HepG2 (cell line): ENCODE measurements at regions not wholly inside any gene's neighbourhood (a gene's known extent, or its start where the extent isn't known, plus 50 kb on each side); places are given as distances from the start of the nearest gene placed in this dataset.

ENCODE experiments used
- ATAC-seq: fragments of 200-7000 bp; cut with Tn5 transposase; 3 replicates; pipeline ENCODE4 v1.9.1; 2020; ENCODE audit warnings: mild to moderate bottlenecking, moderate library complexity
- BruUV-seq: library from RNA; stranded (reverse); fragments of 400-500 nt; replicated peaks from 2 replicates; lab custom pipeline; 2021; lab: Mats Ljungman, UMichigan
- CTCF ChIA-PET: fragments of 300-600 bp; formaldehyde crosslinking; extraction: SDS; loops from one replicate; lab custom pipeline; 2021; ENCODE audit warnings: low total read pairs, inconsistent platforms, low intra/inter-chr PET ratio; lab: Yijun Ruan, JAX
- POLR2A ChIA-PET: fragments of 350-600 bp; sonication (Branson Sonifier 250); formaldehyde crosslinking; loops from one replicate; lab custom pipeline; 2020; ENCODE audit warnings: antibody characterized with exemption, inconsistent platforms; lab: Yijun Ruan, JAX
- DNase-seq: peaks from one replicate; pipeline ENCODE4 v3.0.0-alpha.2; 2015; ENCODE audit warnings: low spot score
- FAIRE-seq: peaks from 3 replicates; lab custom pipeline; 2011; peaks lifted over from hg19 to GRCh38; lab: Jason Lieb, UNC
- H2AFZ ChIP-seq: one replicate; pipeline ENCODE4 v1.6.1; 2011; ENCODE audit warnings: low read length, inconsistent platforms
- H3K27ac ChIP-seq: fragments of 300-600 bp; 3 replicates; pipeline ENCODE4 v1.8.0; 2011; ENCODE audit warnings: mixed run types, mild to moderate bottlenecking, mixed read lengths, low read length, inconsistent platforms; ENCODE audit not compliant: insufficient read depth; ENCODE audit errors: extremely low read length
- H3K27me3 ChIP-seq, 2 experiments: fragments of 200-600 bp in 1 of 2; 2 replicates in 1 of 2; 3 replicates in 1 of 2; pipeline versions ENCODE4 v1.6.0 to v1.8.0; 2011; ENCODE audit warnings: low read length in 2 of 2, mild to moderate bottlenecking in 2 of 2, moderate library complexity in 2 of 2, inconsistent platforms in 1 of 2; ENCODE audit not compliant: insufficient read depth in 2 of 2, control insufficient read depth in 1 of 2
- H3K36me3 ChIP-seq, 2 experiments: fragments of 200-600 bp in 1 of 2; replicated peaks in 1 of 2; 2 replicates in 1 of 2; 3 replicates in 1 of 2; pipeline versions ENCODE4 v1.5.1 to v1.8.0; 2011; ENCODE audit warnings: low read length in 2 of 2, inconsistent platforms in 1 of 2; ENCODE audit not compliant: insufficient read depth in 2 of 2, control insufficient read depth in 1 of 2
- H3K4me1 ChIP-seq: 2 replicates; pipeline ENCODE4 v1.5.1; 2012; ENCODE audit warnings: low read length, inconsistent platforms; ENCODE audit not compliant: insufficient read depth
- H3K4me2 ChIP-seq: 2 replicates; pipeline ENCODE4 v1.6.0; 2011; ENCODE audit warnings: low read depth, low read length, inconsistent platforms
- H3K4me3 ChIP-seq, 3 experiments: fragments of 200-600 bp in 1 of 3; sonication (generic), shearing (Covaris generic) in 1 of 3; replicated peaks in 1 of 3; 2 replicates each; pipeline ENCODE4 v1.5.1; 2011 to 2016; ENCODE audit warnings: low read length in 3 of 3, inconsistent platforms in 2 of 3, low read depth in 2 of 3, mild to moderate bottlenecking in 2 of 3, control low read depth in 1 of 3, mixed read lengths in 1 of 3; ENCODE audit not compliant: insufficient read depth in 1 of 3
- H3K79me2 ChIP-seq: one replicate; pipeline ENCODE4 v1.6.1; 2011; ENCODE audit warnings: low read length, inconsistent platforms; ENCODE audit not compliant: insufficient read depth
- H3K9ac ChIP-seq: 2 replicates; pipeline ENCODE4 v1.6.0; 2011; ENCODE audit warnings: mild to moderate bottlenecking, low read depth, low read length, inconsistent platforms; ENCODE audit not compliant: insufficient read depth
- H3K9me3 ChIP-seq: 2 replicates; pipeline ENCODE4 v1.5.1; 2012; ENCODE audit warnings: mild to moderate bottlenecking, low read length
- H4K20me1 ChIP-seq: 2 replicates; pipeline ENCODE4 v1.6.0; 2011; ENCODE audit warnings: inconsistent platforms, mild to moderate bottlenecking, low read length, moderate library complexity; ENCODE audit not compliant: insufficient read depth
- CC2D1A ChIP-seq: sonication (generic); formaldehyde crosslinking; IDR thresholded peaks from 2 replicates; pipeline ENCODE4 v1.8.1; 2023; ENCODE audit warnings: mild to moderate bottlenecking, missing genetic modification reagents
- FOXP1 ChIP-seq, 2 experiments: fragments of 450-650 bp in 1 of 2; IDR thresholded peaks; 2 replicates each; pipeline ENCODE4 v1.6.1; 2017 to 2018; ENCODE audit warnings: antibody characterized with exemption in 1 of 2
- HDAC1 ChIP-seq: sonication (generic); formaldehyde crosslinking; IDR thresholded peaks from 2 replicates; pipeline ENCODE4 v1.5.1; 2020; ENCODE audit warnings: mild to moderate bottlenecking, missing genetic modification reagents
- HMG20B ChIP-seq: conservative IDR thresholded peaks from 2 replicates; pipeline ENCODE4 v1.6.1; 2016; ENCODE audit warnings: missing genetic modification reagents, missing compliant biosample characterization
- MATR3 ChIP-seq: sonication (generic); formaldehyde crosslinking; IDR thresholded peaks from 2 replicates; pipeline ENCODE4 v1.4.0; 2020; ENCODE audit warnings: missing genetic modification reagents
- MED13 ChIP-seq: sonication (generic); formaldehyde crosslinking; IDR thresholded peaks from 2 replicates; pipeline ENCODE4 v1.5.0; 2020; ENCODE audit warnings: missing genetic modification reagents
- MXD4 ChIP-seq: IDR thresholded peaks from 2 replicates; pipeline ENCODE4 v1.6.1; 2016; ENCODE audit warnings: mild to moderate bottlenecking, missing biosample characterization, missing genetic modification reagents
- PAX8 ChIP-seq: sonication (generic); formaldehyde crosslinking; IDR thresholded peaks from 2 replicates; pipeline ENCODE4 v1.8.0; 2022; ENCODE audit warnings: mild to moderate bottlenecking, missing genetic modification reagents, borderline replicate concordance
- RXRB ChIP-seq: IDR thresholded peaks from 2 replicates; pipeline ENCODE4 v1.6.1; 2016; ENCODE audit warnings: borderline replicate concordance, missing genetic modification reagents, missing compliant biosample characterization
- TBL1XR1 ChIP-seq: fragments of 150-350 bp; IDR thresholded peaks from 2 replicates; pipeline ENCODE4 v1.6.1; 2014; ENCODE audit warnings: borderline replicate concordance, low read length; ENCODE audit not compliant: partially characterized antibody
- ZFY ChIP-seq: sonication (generic); formaldehyde crosslinking; IDR thresholded peaks from 2 replicates; pipeline ENCODE4 v1.4.0; 2020; ENCODE audit warnings: missing genetic modification reagents
- ZNF335 ChIP-seq: sonication (generic); formaldehyde crosslinking; IDR thresholded peaks from 2 replicates; pipeline ENCODE4 v1.4.0; 2020; ENCODE audit warnings: missing genetic modification reagents
- ZNF839 ChIP-seq: sonication (generic); formaldehyde crosslinking; IDR thresholded peaks from 2 replicates; pipeline ENCODE4 v1.4.0; 2020; ENCODE audit warnings: missing genetic modification reagents, mild to moderate bottlenecking, borderline replicate concordance
- WGBS: methylation state at CpG from one replicate; pipeline ENCODE4 v1.1.6; 2017; ENCODE audit warnings: low lambda C conversion rate; 5-methylcytosine and 5-hydroxymethylcytosine counted together
- in situ Hi-C: cut with HindIII; loops from 2 replicates; pipeline ENCODE4 v1.10.0; 2017; ENCODE audit warnings: low pct_unique_long_range_greater_than_20kb; ENCODE audit not compliant: extremely low pct_ligation_motif_present
- intact Hi-C: fragments of 100-400 bp; cut with micrococcal nuclease; formaldehyde crosslinking; loops from one replicate; pipeline ENCODE4 v1.10.0; 2022; ENCODE audit not compliant: unreplicated experiment
- TF ChIP-seq, protein P1 (sequence below): sonication (generic); formaldehyde crosslinking; IDR thresholded peaks from 2 replicates; pipeline ENCODE4 v1.4.0; 2020; ENCODE audit warnings: missing genetic modification reagents
- TF ChIP-seq, protein P2 (sequence below): sonication (generic); formaldehyde crosslinking; IDR thresholded peaks from 2 replicates; pipeline ENCODE4 v1.4.0; 2020; ENCODE audit warnings: missing genetic modification reagents, borderline replicate concordance

DNA sequence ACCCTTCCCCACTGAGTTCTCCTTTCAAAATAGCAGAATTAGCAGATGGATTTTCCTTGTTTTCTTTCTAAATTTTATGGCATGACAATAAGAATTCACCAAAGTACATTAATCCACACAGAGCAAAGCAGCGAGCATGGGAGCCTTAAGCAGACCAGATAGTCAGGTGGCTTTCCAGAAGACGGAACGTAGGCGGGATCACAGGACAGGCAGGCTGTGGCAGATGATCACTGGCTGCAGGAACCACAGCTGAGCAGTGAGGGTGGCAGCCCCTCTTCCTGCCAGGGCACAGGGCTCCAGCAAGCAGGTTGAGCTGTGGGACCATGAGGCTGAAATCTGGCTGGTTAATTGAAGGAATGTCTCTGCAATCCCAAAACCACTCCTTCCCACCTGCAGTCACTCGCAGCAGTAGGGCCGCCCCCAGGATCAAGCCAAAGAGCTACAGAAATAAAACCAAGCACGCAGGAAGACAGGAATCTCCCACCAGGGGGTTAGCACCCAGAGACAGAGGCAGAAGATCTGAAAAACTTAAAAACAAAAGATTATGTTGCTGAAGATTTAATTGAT is 259.9 kb downstream of the EIPR1 start:
- H3K9ac ChIP-seq: no peak overlapping the region
- BruUV-seq: no TSS peak
- H2AFZ ChIP-seq: no peak overlapping the region
- H3K27me3 ChIP-seq: no peaks in the 10 kb centered on the region
- no peak overlapping the region for H3K4me3 ChIP-seq
- intact Hi-C loops: no loop called here
- no peaks in the 10 kb centered on the region for H3K79me2 ChIP-seq
- H3K9me3 ChIP-seq: no peaks in the 10 kb centered on the region
- H3K4me2 ChIP-seq: no peak overlapping the region
- WGBS: 80% methylated on average over 7 of the region's 7 CpGs
- H3K4me1 ChIP-seq: no peaks in the 10 kb centered on the region
- H3K36me3 ChIP-seq: no peaks in the 10 kb centered on the region
- ATAC-seq: no peak
- ChIA-PET CTCF (no interaction called here), POLR2A (no interaction called here)
- no peak for FAIRE-seq
- no peak for TF ChIP-seq RXRB (CRISPR knock-in tag)
- TF ChIP-seq ZFY (CRISPR knock-in tag): no peak
- TF ChIP-seq, protein P1, sequence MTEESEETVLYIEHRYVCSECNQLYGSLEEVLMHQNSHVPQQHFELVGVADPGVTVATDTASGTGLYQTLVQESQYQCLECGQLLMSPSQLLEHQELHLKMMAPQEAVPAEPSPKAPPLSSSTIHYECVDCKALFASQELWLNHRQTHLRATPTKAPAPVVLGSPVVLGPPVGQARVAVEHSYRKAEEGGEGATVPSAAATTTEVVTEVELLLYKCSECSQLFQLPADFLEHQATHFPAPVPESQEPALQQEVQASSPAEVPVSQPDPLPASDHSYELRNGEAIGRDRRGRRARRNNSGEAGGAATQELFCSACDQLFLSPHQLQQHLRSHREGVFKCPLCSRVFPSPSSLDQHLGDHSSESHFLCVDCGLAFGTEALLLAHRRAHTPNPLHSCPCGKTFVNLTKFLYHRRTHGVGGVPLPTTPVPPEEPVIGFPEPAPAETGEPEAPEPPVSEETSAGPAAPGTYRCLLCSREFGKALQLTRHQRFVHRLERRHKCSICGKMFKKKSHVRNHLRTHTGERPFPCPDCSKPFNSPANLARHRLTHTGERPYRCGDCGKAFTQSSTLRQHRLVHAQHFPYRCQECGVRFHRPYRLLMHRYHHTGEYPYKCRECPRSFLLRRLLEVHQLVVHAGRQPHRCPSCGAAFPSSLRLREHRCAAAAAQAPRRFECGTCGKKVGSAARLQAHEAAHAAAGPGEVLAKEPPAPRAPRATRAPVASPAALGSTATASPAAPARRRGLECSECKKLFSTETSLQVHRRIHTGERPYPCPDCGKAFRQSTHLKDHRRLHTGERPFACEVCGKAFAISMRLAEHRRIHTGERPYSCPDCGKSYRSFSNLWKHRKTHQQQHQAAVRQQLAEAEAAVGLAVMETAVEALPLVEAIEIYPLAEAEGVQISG (CRISPR knock-in tag): no peak
- TF ChIP-seq, protein P2, sequence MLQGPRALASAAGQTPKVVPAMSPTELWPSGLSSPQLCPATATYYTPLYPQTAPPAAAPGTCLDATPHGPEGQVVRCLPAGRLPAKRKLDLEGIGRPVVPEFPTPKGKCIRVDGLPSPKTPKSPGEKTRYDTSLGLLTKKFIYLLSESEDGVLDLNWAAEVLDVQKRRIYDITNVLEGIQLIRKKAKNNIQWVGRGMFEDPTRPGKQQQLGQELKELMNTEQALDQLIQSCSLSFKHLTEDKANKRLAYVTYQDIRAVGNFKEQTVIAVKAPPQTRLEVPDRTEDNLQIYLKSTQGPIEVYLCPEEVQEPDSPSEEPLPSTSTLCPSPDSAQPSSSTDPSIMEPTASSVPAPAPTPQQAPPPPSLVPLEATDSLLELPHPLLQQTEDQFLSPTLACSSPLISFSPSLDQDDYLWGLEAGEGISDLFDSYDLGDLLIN: no peak
- TF ChIP-seq ZNF335: no peak
- TF ChIP-seq TBL1XR1: no peak
- no peak for TF ChIP-seq ZNF839 (CRISPR knock-in tag)
- TF ChIP-seq FOXP1 (IDR thresholded peaks at IDR 0.05): no peak
- TF ChIP-seq FOXP1 (CRISPR knock-in tag; IDR thresholded peaks at IDR 0.05): no peak
- no peak for TF ChIP-seq HMG20B
- no peak for TF ChIP-seq CC2D1A (CRISPR knock-in tag)
- TF ChIP-seq MXD4 (CRISPR knock-in tag): no peak
- no peak for TF ChIP-seq HDAC1 (CRISPR knock-in tag)
- TF ChIP-seq MED13 (CRISPR knock-in tag): no peak
- no peak for TF ChIP-seq PAX8 (CRISPR knock-in tag)
- TF ChIP-seq MATR3: no peak
- in situ Hi-C loops: no loop called here
- DNase-seq: no peak
- no peaks in the 10 kb centered on the region for H4K20me1 ChIP-seq
- no peak overlapping the region for H3K27ac ChIP-seq
